ENCODE measurements at regions not wholly inside any gene's neighbourhood (a gene's known extent, or its start where the extent isn't known, plus 50 kb on each side); places are given as distances from the start of the nearest gene placed in this dataset.
"Not testable (repeated sequence)": the region's sequence is repeated elsewhere in the genome, so short reads cannot be mapped to it uniquely, and the experiment has no call there.

DNA sequence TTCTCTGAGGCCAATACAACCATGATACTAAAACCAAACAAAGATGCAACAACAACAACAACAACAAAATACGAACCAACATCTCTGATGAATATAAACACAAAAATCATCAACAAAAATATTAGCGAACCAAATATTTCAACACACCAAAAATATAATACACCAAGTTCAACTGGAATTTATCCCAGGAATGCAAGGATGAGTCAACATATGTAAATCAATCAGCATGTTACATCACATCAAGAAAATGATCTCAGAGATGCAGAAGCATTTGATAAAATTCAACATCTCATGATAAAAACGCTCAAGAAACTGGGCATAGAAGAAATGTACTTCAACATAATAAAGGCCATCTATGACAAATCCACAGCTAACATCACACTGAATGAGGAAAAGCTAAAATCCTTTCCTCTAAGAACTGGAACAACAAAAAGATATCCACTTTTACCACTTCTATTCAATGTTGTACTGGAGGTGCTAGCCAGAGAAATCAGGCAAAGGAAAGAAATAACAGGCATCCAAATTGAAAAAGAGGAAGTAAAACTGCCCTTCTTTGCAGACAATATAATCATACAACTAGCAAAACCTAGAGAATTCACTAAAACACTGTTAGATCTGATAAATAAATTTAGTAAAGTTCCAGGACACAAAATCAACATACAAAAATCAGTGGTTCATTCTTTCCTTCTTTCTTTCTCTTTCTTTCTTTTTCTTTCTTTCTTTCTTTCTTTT is 2448.7 kb upstream of the PCDH20 start:
- no peak for ATAC-seq

DNA sequence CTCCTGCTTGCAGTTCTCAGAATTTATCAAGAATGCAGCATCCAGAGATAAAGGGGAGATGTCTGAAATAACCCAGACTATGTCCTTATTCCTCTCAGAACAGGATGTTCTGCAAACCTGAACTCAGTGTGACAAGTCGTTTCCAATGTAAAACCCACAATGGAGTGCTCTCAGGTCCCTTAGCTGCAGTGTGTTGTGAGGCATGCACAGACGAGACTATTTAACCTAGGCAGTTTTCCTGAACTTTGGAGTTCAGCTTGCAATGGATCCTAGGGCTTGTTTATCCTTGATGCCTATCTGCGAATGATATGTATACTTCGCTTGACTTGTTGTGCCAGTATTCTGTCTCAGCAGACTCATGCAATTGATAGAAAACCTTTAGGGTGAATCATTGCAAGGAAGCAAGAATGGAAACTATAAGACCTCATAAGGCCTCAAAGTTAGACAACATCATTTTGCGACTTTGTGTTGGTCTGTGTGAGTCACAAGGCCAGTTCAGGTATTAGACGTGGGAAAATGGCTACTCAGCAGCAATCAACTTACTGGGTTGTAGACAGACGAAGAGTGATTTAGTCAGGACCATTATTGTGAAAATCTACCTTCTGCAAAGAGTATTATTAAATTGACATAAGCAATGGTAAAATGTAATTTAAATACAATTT is 2439.9 kb upstream of the PCDH20 start:
- ATAC-seq, result no peak

DNA sequence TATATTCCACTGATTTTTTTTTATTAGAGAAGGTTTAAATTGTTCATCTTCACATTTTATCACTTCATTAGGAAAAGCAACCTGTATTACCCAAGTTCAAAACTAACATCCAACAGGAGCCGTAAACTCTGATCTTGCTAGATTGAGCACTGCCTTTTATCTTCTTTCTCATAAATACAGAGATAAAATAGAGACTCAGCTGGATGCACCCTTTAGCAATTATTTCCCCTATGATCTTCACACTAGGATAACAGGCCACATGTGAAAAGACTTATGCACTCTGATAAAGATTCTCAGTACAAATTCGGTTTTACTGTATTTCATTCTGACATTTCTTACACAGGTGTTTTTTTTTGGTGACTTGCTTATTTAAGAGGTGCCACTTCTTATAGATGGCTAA is 2438.2 kb upstream of the PCDH20 start:
- no peak for ATAC-seq

DNA sequence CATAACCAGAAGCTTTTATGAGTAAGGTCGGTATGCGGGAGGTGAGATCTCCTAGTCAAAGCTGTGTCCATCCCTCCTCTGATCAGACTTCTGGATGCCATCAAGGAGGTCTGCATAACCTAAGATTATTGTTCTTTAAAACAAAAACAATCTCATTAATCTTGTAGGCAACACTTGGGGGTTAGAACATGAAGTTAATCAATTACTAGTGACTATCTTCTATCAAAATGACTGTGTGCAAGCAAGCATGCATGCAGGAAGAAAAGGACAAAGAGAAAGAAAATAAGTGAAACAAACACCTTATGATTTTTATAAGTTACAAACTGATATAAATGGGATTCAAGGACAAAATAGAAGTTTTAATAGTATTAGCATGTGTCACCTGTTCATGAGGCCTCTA is 2435.9 kb upstream of the PCDH20 start:
- no peak for ATAC-seq

DNA sequence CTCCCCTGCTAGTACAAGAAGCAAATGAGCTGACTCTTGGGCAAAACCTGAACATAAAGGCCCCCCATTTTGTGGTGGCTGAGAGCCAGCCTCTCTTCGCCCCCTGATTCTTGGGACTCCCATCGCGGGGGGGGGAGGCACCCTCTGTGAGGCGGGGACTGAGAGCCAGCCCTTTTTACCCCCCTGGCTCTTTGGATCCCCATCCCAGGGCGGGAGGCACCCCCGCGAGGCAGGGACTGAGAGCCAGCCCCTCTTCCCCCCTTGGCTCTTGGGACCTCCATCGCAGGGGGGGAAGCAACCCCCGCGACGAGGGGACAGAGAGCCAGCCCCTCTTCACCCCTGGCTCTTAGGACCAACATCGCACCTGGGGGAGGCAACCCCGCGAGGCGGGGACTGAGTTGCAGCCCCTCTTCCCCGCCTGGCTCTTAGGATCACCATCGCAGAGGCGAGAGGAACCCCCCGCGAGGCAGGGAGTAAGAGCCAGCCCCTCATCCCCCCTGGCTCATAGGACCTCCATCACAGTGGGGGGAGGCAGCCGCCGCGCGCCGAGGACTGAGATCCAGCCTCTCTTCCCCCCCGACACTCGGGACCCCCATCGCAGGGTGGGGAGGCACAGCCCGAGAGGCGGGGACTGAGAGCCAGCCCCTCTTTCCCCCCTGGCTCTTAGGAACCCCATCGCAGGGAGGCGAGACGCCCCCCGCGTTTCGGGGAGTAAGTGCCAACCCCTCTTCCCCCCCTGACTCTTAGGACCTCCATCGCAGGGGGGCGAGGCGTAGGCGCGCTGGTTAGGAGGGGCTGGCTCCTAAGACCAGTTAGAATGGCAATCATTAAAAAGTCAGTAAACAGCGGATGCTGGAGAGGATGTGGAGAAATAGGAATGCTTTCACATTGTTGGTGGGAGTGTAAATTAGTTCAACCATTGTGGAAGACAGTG is 2428.4 kb upstream of the PCDH20 start:
- no peak for ATAC-seq

DNA sequence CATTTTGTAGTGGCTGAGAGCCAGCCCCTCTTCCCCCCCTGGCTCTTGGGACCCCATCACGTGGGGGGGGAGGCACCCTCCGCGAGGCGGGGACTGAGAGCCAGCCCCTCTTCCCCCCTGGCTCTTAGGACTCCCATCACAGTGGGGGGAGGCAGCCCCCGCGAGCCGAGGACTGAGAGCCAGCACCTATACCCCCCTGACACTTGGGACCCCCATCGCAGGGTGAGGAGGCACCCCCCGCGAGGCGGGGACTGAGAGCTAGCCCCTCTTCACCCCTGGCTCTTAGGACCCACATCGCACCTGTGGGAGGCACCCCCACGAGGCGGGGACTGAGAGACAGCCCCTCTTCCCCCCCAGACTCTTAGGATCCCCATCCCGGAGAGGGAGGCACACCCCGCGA is 2426.5 kb upstream of the PCDH20 start:
- ATAC-seq, result no peak

DNA sequence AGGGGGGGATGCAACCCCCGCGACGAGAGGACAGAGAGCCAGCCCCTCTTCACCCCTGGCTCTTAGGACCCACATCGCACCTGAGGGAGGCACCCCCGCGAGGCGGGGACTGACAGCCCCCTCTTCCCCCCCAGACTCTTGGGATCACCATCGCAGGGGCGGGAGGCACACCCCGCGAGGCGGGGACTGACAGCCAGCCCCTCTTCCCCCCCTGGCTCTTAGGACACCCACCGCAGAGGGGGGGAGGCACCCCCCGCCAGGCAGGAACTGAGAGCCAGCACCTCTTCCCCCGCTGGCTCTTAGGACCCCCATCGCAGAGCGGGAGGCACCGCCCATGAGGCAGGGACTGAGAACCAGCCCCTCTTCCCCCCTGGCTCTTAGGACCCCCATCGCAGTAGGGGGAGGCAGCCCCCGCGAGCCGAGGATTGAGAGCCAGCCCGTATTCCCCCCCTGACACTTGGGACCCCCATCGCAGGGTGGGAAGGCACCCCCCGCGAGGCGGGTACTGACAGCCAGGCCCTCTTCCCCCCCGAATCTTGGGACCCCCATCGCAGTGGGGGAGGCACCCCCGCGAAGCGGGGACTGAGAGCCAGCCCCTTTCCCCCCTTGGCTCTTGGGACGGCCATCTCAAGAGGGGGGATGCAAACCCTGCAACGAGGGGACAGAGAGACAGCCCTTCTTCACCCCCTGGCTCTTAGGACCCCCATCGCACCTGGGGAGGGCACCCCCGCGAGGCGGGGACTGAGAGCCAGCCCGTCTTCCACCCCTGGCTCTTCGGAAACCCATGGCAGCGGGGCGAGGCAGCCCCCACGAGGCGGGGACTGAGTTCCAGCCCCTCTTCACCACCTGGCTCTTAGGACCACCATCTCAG is 2425.1 kb upstream of the PCDH20 start:
- no peak for ATAC-seq

DNA sequence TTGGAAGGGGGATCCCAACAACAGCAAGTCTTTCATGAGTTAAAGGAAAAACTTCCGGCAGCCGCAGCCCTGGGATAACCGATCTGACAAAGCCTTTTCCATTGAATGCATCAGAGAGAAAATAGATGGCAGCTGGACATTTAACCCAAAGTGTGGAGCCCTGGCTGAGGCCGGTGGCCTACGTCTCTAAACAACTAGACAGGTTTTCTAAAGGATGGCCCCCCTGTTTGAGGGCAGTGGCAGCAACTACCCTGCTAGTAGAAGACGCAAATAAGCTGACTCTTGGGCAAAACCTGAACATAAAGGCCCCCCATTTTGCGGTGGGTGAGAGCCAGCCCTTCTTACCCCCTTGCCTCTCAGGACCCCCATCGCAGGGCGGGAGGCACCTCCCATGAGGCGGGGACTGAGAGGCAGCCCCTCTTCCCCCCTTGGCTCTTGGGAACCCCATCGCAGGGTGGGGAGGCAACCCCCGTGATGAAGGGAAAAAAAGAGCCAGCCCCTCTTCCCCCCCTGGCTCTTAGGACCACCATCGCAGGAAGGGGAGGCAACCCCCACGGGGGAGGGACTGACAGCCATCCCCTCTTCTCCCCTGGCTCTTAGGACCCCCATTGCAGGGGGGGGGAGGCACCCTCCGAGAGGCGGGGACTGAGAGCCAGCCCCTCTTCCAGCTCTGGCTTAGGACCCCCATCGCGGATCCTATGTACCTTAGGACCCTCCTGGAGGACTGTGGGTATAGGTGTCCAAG is 2422.9 kb upstream of the PCDH20 start:
- ATAC-seq, result no peak

DNA sequence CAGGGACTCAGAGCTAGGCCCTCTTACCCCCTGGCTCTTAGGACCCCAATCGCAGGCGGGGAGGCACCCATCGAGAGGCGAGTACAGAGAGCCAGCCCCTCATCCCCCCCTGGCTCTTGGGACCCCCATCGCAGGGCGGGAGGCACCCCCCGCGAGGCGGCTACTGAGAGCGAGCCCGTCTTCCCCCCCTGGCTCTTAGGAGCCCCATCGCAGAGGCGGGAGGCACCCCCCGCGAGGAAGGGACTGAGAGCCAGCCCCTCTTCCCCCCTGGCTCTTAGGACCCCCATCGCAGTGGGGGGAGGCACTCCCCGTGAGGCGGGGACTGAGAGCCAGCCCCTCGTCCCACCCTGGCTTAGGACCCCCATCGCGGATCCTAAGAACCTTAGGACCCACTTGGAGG is 2422.1 kb upstream of the PCDH20 start:
- ATAC-seq, result not testable (repeated sequence)

DNA sequence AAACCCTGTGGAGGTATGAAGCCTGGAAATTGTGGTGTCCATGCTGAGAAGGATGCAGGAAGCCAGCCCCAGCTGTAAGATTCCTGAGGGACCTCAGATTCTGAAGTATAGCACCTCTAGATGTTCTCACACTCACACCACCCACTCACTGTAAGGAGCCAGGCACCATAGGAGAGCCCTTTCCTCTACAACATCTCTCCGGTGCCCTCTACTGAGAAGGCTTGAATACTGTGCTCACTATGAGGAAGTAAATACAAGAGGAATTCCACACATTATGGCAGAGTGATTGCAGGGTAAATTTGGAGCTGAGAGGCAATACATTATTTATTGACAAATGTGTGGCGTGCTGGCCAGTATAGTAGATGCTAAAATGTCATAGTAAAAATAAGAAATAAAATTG is 2414.0 kb upstream of the PCDH20 start:
- ATAC-seq, result not testable (repeated sequence)

DNA sequence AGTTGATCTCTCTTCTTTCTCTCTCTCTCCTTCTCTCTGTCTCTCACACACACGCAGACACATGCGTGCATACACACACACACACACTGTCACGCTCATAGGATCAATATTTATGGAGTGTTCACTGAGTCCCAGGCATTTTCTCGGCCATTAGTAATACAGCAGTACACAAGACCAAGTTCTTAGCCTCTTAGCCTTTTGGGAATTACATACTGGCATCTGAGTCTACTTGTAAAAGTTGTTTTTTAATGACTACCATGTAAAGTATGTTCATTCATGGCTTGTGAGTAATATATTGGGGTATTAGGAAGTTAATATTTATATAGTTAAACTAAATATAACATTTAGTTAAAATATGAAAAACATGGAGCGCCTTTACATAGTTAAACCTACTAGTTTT is 2406.1 kb upstream of the PCDH20 start:
- ATAC-seq, result not testable (repeated sequence)

DNA sequence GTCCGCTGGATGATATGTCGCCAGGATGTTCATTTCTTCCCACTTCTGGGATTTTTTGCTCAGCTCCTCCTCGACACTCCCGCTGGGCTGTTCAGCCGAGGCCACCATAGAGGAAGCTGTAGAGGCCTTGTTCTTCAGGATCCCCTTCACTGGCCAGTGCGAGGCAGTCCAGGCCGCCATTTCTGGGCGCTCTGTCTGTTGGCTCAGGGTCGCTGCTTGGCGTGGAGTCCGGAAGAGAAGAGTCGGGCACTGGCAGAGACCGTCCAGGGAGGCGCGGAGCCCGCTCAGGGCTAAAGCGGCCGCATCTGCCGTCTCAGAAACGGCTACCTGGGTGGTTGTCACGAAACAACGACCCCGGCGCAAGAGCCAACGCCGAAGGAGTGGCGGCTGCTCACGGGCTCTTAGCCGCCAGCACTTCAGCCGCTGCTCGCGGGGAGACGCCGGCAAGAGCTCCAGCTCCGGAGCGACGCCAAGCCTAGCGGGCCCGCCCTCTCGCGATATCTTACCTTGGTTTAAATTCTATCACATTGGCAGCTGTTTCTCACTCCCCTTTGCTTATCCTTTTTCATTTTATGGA is 2395.9 kb upstream of the PCDH20 start:
- not testable (repeated sequence) for ATAC-seq

DNA sequence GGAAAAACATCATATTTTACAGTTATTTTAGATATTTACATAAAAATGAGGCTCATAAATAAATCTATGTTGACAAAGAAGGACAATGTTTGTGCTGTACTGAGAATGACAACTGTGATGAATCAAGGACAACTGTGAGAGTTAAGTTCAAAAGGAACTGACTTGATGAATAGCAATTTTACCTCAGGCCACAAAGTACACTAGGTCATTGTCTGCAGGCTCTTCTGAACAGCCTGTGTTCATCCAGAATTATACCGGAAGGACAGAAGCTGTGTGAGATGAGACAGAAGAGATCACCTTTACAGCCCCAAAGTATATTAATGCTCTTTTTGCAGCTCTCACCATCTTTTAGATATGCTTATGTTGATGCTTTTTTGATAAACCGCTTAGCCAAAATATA is 2375.5 kb upstream of the PCDH20 start:
- ATAC-seq, result not testable (repeated sequence)

DNA sequence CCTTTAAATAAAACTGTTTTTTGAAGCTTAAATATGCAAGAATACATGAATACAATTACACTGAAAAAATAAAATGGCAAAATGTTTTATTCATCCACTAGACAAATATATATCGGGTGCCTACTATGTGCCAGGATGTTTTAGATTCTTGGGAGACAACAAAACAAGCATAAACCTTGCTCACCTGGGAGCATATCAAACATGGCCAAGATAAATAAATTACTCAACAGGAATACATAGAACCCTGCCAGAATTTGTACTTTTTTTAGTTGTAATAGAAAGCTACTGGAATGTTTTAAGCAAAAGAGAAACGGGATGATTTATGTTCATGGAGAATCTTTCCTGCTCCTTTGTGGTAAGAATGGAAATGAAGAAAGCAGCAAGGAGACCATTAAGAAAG is 2358.5 kb upstream of the PCDH20 start:
- ATAC-seq, result no peak

DNA sequence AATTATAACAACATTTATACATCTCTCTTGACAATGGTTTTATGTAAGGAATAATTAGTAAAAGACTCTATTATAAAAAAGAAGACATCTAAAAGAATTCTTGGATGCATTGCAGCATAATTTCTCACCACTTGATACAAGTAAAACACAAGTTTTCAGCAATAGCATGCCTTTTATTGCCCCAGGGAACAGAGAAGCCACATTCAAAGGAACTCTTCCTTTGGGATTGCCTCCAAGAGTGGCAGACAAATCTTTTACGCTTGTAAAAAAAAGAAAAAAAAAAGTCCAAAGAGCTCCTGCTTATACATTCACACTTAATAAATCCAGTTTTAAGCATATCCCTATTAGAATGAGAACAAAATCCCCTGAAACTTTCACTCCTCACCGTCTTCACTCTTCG is 2357.8 kb upstream of the PCDH20 start:
- no peak for ATAC-seq

DNA sequence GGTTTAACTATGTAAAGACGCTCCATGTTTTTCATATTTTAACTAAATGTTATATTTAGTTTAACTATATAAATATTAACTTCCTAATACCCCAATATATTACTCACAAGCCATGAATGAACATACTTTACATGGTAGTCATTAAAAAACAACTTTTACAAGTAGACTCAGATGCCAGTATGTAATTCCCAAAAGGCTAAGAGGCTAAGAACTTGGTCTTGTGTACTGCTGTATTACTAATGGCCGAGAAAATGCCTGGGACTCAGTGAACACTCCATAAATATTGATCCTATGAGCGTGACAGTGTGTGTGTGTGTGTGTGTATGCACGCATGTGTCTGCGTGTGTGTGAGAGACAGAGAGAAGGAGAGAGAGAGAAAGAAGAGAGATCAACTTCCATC is 2342.0 kb upstream of the PCDH20 start:
- not testable (repeated sequence) for ATAC-seq

DNA sequence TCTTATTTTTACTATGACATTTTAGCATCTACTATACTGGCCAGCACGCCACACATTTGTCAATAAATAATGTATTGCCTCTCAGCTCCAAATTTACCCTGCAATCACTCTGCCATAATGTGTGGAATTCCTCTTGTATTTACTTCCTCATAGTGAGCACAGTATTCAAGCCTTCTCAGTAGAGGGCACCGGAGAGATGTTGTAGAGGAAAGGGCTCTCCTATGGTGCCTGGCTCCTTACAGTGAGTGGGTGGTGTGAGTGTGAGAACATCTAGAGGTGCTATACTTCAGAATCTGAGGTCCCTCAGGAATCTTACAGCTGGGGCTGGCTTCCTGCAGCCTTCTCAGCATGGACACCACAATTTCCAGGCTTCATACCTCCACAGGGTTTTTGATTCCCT is 2334.2 kb upstream of the PCDH20 start:
- ATAC-seq, result not testable (repeated sequence)

DNA sequence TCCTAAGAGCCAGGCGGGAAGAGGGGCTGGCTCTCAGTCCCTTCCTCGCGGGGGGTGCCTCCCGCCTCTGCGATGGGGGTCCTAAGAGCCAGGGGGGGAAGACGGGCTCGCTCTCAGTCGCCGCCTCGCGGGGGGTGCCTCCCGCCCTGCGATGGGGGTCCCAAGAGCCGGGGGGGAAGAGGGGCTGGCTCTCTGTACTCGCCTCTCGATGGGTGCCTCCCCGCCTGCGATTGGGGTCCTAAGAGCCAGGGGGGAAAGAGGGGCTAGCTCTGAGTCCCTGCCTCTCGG is 2326.1 kb upstream of the PCDH20 start:
- not testable (repeated sequence) for ATAC-seq

DNA sequence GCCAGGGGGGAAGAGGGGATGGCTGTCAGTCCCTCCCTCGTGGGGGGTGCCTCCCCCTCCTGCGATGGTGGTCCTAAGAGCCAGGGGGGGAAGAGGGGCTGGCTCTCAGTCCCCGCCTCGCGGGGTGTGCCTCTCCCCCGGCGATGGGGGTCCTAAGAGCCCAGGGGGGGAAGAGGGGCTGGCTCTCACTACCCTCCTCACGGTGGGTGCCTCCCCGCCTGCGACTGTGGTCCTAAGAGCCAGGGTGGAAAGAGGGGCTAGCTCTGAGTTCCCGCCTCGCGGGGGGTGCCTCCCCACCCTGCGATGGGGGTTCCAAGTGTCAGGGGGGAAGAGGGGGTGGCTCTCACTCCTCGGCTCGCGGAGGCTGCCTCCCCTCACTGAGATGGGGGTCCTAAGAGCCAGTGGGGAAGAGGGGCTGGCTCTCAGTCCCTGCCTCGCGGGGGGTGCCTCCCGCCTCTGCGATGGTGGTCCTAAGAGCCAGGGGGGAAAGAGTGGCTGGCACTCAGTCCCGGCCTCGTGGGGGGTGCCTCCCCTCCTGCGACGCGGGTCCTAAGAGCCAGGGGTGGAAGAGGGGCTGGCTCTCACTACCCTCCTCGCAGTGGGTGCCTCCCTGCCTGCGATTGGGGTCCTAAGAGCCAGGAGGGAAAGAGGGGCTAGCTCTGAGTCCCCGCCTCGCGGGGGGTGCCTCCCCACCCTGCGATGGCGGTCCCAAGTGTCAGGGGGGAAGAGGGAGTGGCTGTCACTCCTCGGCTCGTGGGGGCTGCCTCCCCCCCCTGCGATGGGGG is 2325.6 kb upstream of the PCDH20 start:
- no peak for ATAC-seq

DNA sequence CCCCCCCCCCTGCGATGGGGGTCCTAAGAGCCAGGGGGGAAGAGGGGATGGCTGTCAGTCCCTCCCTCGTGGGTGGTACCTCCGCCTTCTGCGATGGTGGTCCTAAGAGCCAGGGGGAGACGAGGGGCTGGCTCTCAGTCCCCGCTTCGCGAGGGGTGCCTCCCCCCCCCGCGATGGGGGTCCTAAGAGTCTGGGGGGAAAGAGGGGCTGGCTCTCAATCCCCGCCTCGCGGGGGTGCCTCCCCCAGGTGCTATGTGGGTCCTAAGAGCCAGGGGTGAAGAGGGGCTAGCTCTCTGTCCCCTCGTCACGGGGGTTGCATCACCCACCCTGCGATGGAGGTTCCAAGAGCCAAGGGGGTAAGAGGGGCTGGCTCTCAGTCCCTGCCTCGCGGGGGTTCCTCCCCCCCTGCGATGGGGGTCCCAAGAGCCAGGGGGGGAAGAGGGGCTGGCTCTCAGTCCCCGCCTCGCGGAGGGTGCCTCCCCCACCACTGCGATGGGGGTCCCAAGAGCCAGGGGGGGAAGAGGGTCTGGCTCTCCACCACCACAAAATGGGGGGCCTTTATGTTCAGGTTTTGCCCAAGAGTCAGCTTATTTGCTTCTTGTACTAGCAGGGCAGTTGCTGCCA is 2323.6 kb upstream of the PCDH20 start:
- not testable (repeated sequence) for ATAC-seq
